ENCODE measurements at regions not wholly inside any gene's neighbourhood (a gene's known extent, or its start where the extent isn't known, plus 50 kb on each side); places are given as distances from the start of the nearest gene placed in this dataset.

DNA sequence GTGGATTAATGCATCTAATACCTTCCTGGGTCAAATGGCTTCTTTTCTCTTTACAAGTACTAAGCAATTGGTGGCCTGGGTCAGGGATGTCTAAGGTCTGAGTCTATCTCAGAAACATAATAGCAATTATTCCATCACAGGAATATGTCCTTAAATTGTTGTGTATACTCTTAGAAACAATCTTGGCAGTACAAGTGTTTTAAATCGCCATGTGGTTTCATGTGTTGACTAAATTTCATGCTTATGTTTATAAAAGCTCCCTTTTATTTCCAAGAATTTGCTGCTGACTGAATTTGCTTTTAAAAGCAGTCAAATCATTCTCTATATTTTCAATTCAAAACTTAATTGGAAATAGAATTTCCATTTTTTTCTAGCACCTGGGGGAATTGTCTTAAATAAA, 125.3 kb upstream of the PACRGL start:
- H3K27ac ChIP-seq, result no peak overlapping the region
- no peaks in the 10 kb centered on the region for H3K36me3 ChIP-seq
- TF ChIP-seq, protein P1, sequence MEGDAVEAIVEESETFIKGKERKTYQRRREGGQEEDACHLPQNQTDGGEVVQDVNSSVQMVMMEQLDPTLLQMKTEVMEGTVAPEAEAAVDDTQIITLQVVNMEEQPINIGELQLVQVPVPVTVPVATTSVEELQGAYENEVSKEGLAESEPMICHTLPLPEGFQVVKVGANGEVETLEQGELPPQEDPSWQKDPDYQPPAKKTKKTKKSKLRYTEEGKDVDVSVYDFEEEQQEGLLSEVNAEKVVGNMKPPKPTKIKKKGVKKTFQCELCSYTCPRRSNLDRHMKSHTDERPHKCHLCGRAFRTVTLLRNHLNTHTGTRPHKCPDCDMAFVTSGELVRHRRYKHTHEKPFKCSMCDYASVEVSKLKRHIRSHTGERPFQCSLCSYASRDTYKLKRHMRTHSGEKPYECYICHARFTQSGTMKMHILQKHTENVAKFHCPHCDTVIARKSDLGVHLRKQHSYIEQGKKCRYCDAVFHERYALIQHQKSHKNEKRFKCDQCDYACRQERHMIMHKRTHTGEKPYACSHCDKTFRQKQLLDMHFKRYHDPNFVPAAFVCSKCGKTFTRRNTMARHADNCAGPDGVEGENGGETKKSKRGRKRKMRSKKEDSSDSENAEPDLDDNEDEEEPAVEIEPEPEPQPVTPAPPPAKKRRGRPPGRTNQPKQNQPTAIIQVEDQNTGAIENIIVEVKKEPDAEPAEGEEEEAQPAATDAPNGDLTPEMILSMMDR (IDR thresholded peaks at IDR 0.05), result no peak
- TF ChIP-seq POLR2AphosphoS5 (IDR thresholded peaks at IDR 0.05), result no peak
- no peak for TF ChIP-seq POLR2A (IDR thresholded peaks at IDR 0.05)
- no peak for TF ChIP-seq EP300 (IDR thresholded peaks at IDR 0.05)
- H3K27me3 ChIP-seq, result no peaks in the 10 kb centered on the region
- DNase-seq (ENCODE audit: low spot score in 2 of 2), result no peak
- WGBS, result 64% methylated on average over 1 of the region's 1 CpG
- H3K4me1 ChIP-seq, result no peaks in the 10 kb centered on the region
- H3K9me3 ChIP-seq, result no peaks in the 10 kb centered on the region
- no peak overlapping the region for H3K4me3 ChIP-seq

DNA sequence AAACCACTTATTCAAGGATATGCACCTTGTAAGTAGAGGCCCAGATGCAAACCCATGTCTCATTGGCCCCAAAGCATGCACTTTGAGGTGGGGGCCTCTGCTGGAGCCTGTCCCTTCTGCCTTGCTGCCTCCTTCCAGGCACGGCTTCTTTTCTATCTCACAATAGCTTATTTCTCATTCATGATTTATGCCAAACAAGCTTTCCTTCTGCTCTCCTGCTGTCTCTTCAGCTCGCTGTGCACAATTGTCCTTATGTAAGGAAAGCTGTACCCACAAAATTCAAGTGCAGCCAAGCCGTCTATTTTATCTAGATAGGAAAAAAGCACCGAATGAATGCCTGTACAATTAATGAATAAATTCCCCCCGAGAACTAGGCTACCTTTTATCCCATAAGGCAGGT, 124.8 kb upstream of the PACRGL start:
- no peaks in the 10 kb centered on the region for H3K9me3 ChIP-seq
- TF ChIP-seq POLR2A (IDR thresholded peaks at IDR 0.05), result no peak
- TF ChIP-seq, protein P1 (IDR thresholded peaks at IDR 0.05), result no peak
- TF ChIP-seq POLR2AphosphoS5 (IDR thresholded peaks at IDR 0.05), result no peak
- TF ChIP-seq EP300 (IDR thresholded peaks at IDR 0.05), result no peak
- H3K4me1 ChIP-seq, result no peaks in the 10 kb centered on the region
- 82% methylated on average over 5 of the region's 5 CpGs for WGBS
- no peak overlapping the region for H3K27ac ChIP-seq
- DNase-seq (ENCODE audit: low spot score in 2 of 2), result no peak
- H3K36me3 ChIP-seq, result no peaks in the 10 kb centered on the region
- no peak overlapping the region for H3K4me3 ChIP-seq
- no peaks in the 10 kb centered on the region for H3K27me3 ChIP-seq

DNA sequence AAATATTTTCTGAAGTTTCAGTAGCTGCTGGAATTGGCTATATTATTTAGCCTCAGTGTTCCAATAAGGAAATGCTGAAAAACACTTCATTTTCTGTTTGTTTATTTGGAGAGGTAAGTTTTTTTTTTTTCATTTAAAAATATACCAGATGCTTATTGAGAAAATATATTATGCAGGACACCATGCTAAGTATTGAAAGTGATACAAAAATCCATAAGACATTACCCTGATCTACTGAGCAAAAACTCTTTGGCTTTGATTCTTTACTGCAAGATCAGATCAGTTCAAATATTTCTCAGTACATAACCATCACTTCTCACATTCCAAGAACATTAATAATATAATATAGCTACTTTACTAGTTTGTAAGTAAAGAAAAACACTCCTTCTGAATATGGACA, 123.4 kb upstream of the PACRGL start:
- TF ChIP-seq EP300 (IDR thresholded peaks at IDR 0.05) (no peak), POLR2AphosphoS5 (IDR thresholded peaks at IDR 0.05) (no peak), POLR2A (IDR thresholded peaks at IDR 0.05) (no peak)
- TF ChIP-seq, protein P1 (IDR thresholded peaks at IDR 0.05), result no peak
- Histone ChIP-seq H3K4me1 (no peaks in the 10 kb centered on the region), H3K9me3 (no peaks in the 10 kb centered on the region), H3K36me3 (no peaks in the 10 kb centered on the region), H3K4me3 (no peak overlapping the region), H3K27me3 (no peaks in the 10 kb centered on the region), H3K27ac (no peak overlapping the region)
- DNase-seq (ENCODE audit: low spot score in 2 of 2), result no peak

DNA sequence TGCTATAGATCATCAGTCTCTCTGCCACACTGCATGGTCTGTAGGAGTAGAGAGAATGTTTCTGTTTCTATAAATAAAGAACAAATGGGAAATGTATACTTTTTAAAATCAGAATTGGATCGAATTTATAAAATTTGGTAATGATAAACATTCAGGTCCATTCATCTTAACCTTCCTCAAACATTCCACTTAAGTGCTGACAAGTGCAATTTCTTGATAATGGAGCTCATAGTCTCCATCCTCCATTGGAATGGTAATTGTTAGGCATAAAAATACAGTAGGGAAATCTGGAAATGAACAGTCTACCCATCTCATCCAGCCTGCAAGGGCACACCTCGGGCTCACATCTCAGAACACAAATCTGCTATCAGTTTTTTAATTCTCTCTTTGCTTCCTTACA, 122.6 kb upstream of the PACRGL start:
- no peak for TF ChIP-seq EP300 (IDR thresholded peaks at IDR 0.05)
- no peak for TF ChIP-seq POLR2A (IDR thresholded peaks at IDR 0.05)
- TF ChIP-seq POLR2AphosphoS5 (IDR thresholded peaks at IDR 0.05), result no peak
- TF ChIP-seq, protein P1 (IDR thresholded peaks at IDR 0.05), result no peak
- no peaks in the 10 kb centered on the region for H3K9me3 ChIP-seq
- no peak overlapping the region for H3K4me3 ChIP-seq
- no peaks in the 10 kb centered on the region for H3K36me3 ChIP-seq
- no peaks in the 10 kb centered on the region for H3K27me3 ChIP-seq
- no peaks in the 10 kb centered on the region for H3K4me1 ChIP-seq
- DNase-seq (ENCODE audit: low spot score in 2 of 2), result no peak
- 77% methylated on average over 2 of the region's 2 CpGs for WGBS
- no peak overlapping the region for H3K27ac ChIP-seq

DNA sequence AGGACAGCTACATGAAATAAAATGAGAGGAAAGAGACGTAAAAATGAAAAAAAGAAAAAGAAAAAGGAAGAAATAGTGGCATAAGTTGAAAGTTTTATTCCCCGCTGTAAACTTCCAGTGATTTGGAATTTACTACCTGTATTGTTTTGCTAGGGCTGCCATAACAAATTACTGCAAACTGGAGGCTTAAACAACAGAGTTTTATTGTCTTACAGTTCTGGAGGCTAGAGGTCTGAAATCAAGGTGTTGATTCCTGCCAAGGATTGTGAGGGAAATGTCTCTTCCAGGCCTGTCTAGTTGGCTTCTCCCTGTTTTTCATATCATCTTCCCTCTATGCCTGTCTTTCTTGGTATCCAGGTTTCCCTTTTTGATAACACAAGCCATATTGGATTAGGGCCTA, 119.4 kb upstream of the PACRGL start:
- no peak for DNase-seq (ENCODE audit: low spot score in 2 of 2)
- H3K9me3 ChIP-seq, result no peaks in the 10 kb centered on the region
- 83% methylated on average over 2 of the region's 2 CpGs for WGBS
- TF ChIP-seq EP300 (IDR thresholded peaks at IDR 0.05) (no peak), POLR2AphosphoS5 (IDR thresholded peaks at IDR 0.05) (no peak), POLR2A (IDR thresholded peaks at IDR 0.05) (no peak)
- TF ChIP-seq, protein P1 (IDR thresholded peaks at IDR 0.05), result no peak
- H3K36me3 ChIP-seq, result no peaks in the 10 kb centered on the region
- no peaks in the 10 kb centered on the region for H3K4me1 ChIP-seq
- no peak overlapping the region for H3K27ac ChIP-seq
- no peaks in the 10 kb centered on the region for H3K27me3 ChIP-seq
- H3K4me3 ChIP-seq, result no peak overlapping the region

All from suprapubic skin (tissue), 4 donors.